GM23248 (cell line): ENCODE measurements at regions not wholly inside any gene's neighbourhood (a gene's known extent, or its start where the extent isn't known, plus 50 kb on each side); places are given as distances from the start of the nearest gene placed in this dataset.
"Not testable (repeated sequence)": the region's sequence is repeated elsewhere in the genome, so short reads cannot be mapped to it uniquely, and the experiment has no call there.

Experiments used
- DNase-seq: peaks from one replicate; pipeline ENCODE4 v3.0.0-alpha.2; 2015
- H2AFZ ChIP-seq: fragments of 200-600 bp; sonication (generic); 2 replicates; pipeline ENCODE4 v1.6.1; 2016; ENCODE audit warnings: antibody characterized with exemption
- H3F3A ChIP-seq: fragments of 200-600 bp; sonication (generic); 2 replicates; pipeline ENCODE4 v1.6.1; 2016; ENCODE audit warnings: mild to moderate bottlenecking, antibody characterized with exemption, mixed run types; ENCODE audit not compliant: insufficient read depth
- H3K27ac ChIP-seq: fragments of 200-600 bp; sonication (generic); 2 replicates; pipeline ENCODE4 v1.5.1; 2016; ENCODE audit warnings: mild to moderate bottlenecking
- H3K27me3 ChIP-seq: fragments of 200-600 bp; sonication (generic); replicated peaks from 2 replicates; pipeline ENCODE4 v1.6.1; 2016; ENCODE audit warnings: mild to moderate bottlenecking; ENCODE audit not compliant: insufficient read depth
- H3K36me3 ChIP-seq: fragments of 200-600 bp; sonication (generic); 2 replicates; pipeline ENCODE4 v1.6.1; 2016; ENCODE audit warnings: low read depth, mild to moderate bottlenecking
- H3K4me1 ChIP-seq: fragments of 200-600 bp; sonication (generic); 2 replicates; pipeline ENCODE4 v1.6.1; 2016; ENCODE audit warnings: mild to moderate bottlenecking; ENCODE audit not compliant: insufficient read depth
- H3K4me2 ChIP-seq: fragments of 200-600 bp; sonication (generic); one replicate; pipeline ENCODE4 v1.6.1; 2016; ENCODE audit warnings: mild to moderate bottlenecking; ENCODE audit not compliant: unreplicated experiment
- H3K4me3 ChIP-seq: fragments of 200-600 bp; sonication (generic); 2 replicates; pipeline ENCODE4 v1.5.1; 2016; ENCODE audit warnings: mild to moderate bottlenecking
- H3K79me2 ChIP-seq: fragments of 200-600 bp; sonication (generic); 2 replicates; pipeline ENCODE4 v1.6.1; 2016; ENCODE audit warnings: mild to moderate bottlenecking; ENCODE audit not compliant: insufficient read depth
- H3K9ac ChIP-seq: fragments of 200-600 bp; sonication (generic); 2 replicates; pipeline ENCODE4 v1.6.1; 2016; ENCODE audit warnings: mild to moderate bottlenecking
- H3K9me2 ChIP-seq: fragments of 200-600 bp; sonication (generic); 2 replicates; pipeline ENCODE4 v1.6.1; 2016; ENCODE audit warnings: mixed run types, mild to moderate bottlenecking, moderate library complexity; ENCODE audit not compliant: insufficient read depth
- H3K9me3 ChIP-seq: fragments of 200-600 bp; sonication (generic); one replicate; pipeline ENCODE4 v1.6.1; 2017; ENCODE audit warnings: low read depth
- H4K20me1 ChIP-seq: fragments of 200-600 bp; sonication (generic); 2 replicates; pipeline ENCODE4 v1.6.0; 2016; ENCODE audit not compliant: insufficient read depth
- EZH2 ChIP-seq: fragments of 200-600 bp; sonication (generic); IDR thresholded peaks from 2 replicates; pipeline ENCODE4 v1.6.1; 2018; ENCODE audit warnings: antibody characterized with exemption, mild to moderate bottlenecking; ENCODE audit not compliant: insufficient read depth, poor library complexity, severe bottlenecking
- EZH2phosphoT487 ChIP-seq: fragments of 200-600 bp; sonication (generic); IDR thresholded peaks from 2 replicates; pipeline ENCODE4 v1.6.1; 2018; ENCODE audit warnings: antibody characterized with exemption, moderate library complexity, mild to moderate bottlenecking, low read depth; ENCODE audit not compliant: insufficient read depth
- WGBS, 2 experiments: methylation state at CpG; one replicate each; pipeline ENCODE4 v1.1.6; 2015 to 2017; ENCODE audit warnings: low lambda C conversion rate in 2 of 2, low coverage in 1 of 2; ENCODE audit errors: missing lambda C conversion rate in 2 of 2; 5-methylcytosine and 5-hydroxymethylcytosine counted together
- in situ Hi-C: fragments of 300-500 bp; cut with MboI; formaldehyde crosslinking; loops from 2 replicates; pipeline ENCODE4 v1.15.0; 2020

DNA sequence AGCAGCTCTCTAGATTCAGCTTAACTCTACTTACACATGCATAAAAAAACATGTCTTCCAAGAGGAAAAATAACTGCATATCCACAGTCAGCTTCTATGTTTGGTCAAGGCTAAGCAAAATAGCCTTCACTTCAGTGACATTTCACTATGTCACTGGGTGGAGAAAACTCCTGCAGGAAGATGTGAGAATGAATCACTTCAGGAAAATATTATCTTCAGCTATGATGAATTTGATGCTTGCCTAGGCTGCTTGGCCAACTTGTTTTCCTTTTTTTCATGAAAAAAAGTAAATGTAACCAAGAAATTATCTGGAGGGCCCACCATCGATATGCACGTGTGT is 143.0 kb upstream of the ZNF608 start:
- TF ChIP-seq EZH2phosphoT487: no peak

GRCh38 chr5:124889850-124890249 is 143.4 kb upstream of the ZNF608 start:
- Histone ChIP-seq H3K9me3 (no peaks in the 10 kb centered on the region), H4K20me1 (no peaks in the 10 kb centered on the region), H3K4me3 (no peak overlapping the region), H3K27me3 (no peaks in the 10 kb centered on the region), H3K9me2 (no peaks in the 10 kb centered on the region), H3K4me2 (no peak overlapping the region), H3K27ac (no peak overlapping the region), H2AFZ (no peak overlapping the region), H3K9ac (no peak overlapping the region), H3K36me3 (no peaks in the 10 kb centered on the region), H3K79me2 (no peaks in the 10 kb centered on the region), H3K4me1 (0 out of 2 replicates have a peak, but pooled peaks cover 4% of the 10 kb centered on the region), H3F3A (no peaks in the 10 kb centered on the region)
- in situ Hi-C loops: no loop called here
- 69 to 76% methylated on average over 5 of the region's 5 CpGs for WGBS, 2 experiments
- no peak for DNase-seq
- TF ChIP-seq EZH2 (no peak), EZH2phosphoT487 (no peak)

More for the DNA sequence above, 143.0 kb upstream of the ZNF608 start:
- no peaks in the 10 kb centered on the region for H4K20me1 ChIP-seq
- no peaks in the 10 kb centered on the region for H3K9me3 ChIP-seq
- H3K9me2 ChIP-seq: no peaks in the 10 kb centered on the region
- no peak overlapping the region for H3K9ac ChIP-seq
- no peaks in the 10 kb centered on the region for H3K79me2 ChIP-seq
- WGBS, 2 experiments: 73 to 74% methylated on average over 2 of the region's 2 CpGs
- H3F3A ChIP-seq: no peaks in the 10 kb centered on the region
- H2AFZ ChIP-seq: no peak overlapping the region
- 0 out of 2 replicates have a peak, but pooled peaks cover 4% of the 10 kb centered on the region for H3K4me1 ChIP-seq
- H3K27ac ChIP-seq: no peak overlapping the region
- no peak overlapping the region for H3K4me3 ChIP-seq
- no peak overlapping the region for H3K4me2 ChIP-seq
- H3K27me3 ChIP-seq: no peaks in the 10 kb centered on the region
- DNase-seq: peak; percentile 35
- in situ Hi-C loops: no loop called here
- no peaks in the 10 kb centered on the region for H3K36me3 ChIP-seq

DNA sequence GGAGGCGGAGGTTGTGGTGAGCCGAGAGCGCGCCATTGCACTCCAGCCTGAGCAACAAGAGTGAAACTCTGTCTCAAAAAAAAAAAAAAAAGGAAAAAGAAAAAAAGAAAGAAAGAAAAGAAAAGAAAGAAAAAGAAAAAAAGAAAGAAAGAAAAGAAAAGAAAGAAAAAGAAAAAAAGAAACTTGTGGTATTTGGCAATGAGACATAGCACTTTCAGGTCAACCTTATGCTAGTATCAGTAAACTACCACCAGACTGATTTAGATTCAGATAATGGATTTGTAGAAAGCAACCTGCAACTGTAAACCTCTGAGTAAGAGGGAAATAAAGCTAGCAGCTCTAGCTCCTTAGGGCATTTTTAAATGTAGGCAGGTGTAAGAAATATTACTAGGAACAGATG is 144.0 kb upstream of the ZNF608 start:
- H4K20me1 ChIP-seq, H3F3A ChIP-seq, H3K9ac ChIP-seq, H3K9me2 ChIP-seq, H2AFZ ChIP-seq, H3K27me3 ChIP-seq, H3K4me2 ChIP-seq, H3K4me3 ChIP-seq, H3K79me2 ChIP-seq, DNase-seq, in situ Hi-C loops, H3K27ac ChIP-seq, H3K36me3 ChIP-seq, H3K9me3 ChIP-seq, H3K4me1 ChIP-seq: not testable (repeated sequence)
- WGBS, 2 experiments: 87 to 100% methylated on average over 4 of the region's 4 CpGs

DNA sequence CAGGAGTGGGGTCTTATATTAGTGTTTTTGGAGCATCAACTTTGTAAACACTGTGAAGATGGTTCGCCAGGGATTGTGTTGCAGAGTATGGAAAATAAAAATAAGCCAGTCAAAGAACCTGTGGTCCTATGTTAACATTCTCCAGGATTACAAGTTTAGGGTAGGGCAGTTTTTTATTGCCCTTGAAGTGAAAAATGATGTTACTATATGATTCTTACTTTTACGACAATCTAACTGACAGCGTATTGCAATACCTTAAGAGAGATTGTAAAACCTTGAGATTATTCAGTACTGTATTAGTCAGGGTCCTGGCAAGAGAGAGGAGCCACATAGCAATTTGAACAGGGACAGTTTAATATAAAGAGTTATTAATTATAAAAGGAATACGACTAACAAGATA is 144.7 kb upstream of the ZNF608 start:
- H3K9me3 ChIP-seq: no peaks in the 10 kb centered on the region
- no peak overlapping the region for H3K4me3 ChIP-seq
- no peaks in the 10 kb centered on the region for H3K27me3 ChIP-seq
- no peak overlapping the region for H3K27ac ChIP-seq
- WGBS, 2 experiments: 89 to 92% methylated on average over 4 of the region's 4 CpGs
- no peaks in the 10 kb centered on the region for H3K79me2 ChIP-seq
- H3F3A ChIP-seq: no peaks in the 10 kb centered on the region
- H3K4me1 ChIP-seq: 0 out of 2 replicates have a peak, but pooled peaks cover 4% of the 10 kb centered on the region
- no peak overlapping the region for H2AFZ ChIP-seq
- no peaks in the 10 kb centered on the region for H4K20me1 ChIP-seq
- H3K4me2 ChIP-seq: no peak overlapping the region
- no peak overlapping the region for H3K9ac ChIP-seq
- no peaks in the 10 kb centered on the region for H3K36me3 ChIP-seq
- H3K9me2 ChIP-seq: no peaks in the 10 kb centered on the region
- no peak for DNase-seq
- in situ Hi-C loops: no loop called here
- TF ChIP-seq EZH2 (no peak), EZH2phosphoT487 (no peak)

DNA sequence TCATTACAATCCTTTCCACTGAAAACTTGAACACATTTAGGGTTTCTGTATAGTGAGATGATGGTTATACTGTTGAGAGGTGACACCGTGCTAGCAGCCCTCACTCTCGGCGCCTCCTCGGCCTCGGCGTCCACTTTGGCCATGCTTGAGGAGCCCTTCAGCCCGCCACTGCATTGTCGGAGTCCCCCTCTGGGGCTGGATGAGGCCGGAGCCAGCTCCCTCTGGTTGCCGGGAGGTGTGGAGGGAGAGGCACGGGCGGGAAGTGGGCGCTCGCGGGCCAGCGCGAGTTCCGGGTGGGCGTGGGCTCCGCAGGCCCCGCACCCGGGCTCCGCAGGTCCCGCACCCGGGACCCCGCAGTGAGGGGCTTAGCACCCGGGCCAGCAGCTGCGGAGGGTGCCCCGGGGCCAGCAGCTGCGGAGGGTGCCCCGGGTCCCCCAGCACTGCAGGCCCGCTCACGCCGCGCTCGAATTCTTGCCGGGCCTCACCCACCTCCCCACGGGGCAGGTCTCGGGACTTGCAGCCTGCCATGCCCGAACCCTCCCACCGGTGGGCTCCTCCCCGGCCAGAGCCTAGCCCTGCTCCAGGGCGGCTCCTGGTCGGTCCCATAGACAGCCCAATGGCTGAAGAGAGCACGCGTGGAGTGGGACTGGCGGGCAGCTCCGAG is 145.9 kb upstream of the ZNF608 start:
- H3K4me2 ChIP-seq: no peak overlapping the region
- 0 out of 2 replicates have a peak, but pooled peaks cover 4% of the 10 kb centered on the region for H3K4me1 ChIP-seq
- TF ChIP-seq EZH2phosphoT487 (no peak), EZH2 (no peak)
- H3K36me3 ChIP-seq: no peaks in the 10 kb centered on the region
- H3K9me3 ChIP-seq: no peaks in the 10 kb centered on the region
- H3K79me2 ChIP-seq: no peaks in the 10 kb centered on the region
- H3K9ac ChIP-seq: no peak overlapping the region
- H3K27me3 ChIP-seq: no peaks in the 10 kb centered on the region
- DNase-seq: no peak
- H3K27ac ChIP-seq: no peak overlapping the region
- WGBS, 2 experiments: 93% methylated on average over 17 to 34 of the region's 48 CpGs
- no peaks in the 10 kb centered on the region for H3F3A ChIP-seq
- no peaks in the 10 kb centered on the region for H4K20me1 ChIP-seq
- H3K9me2 ChIP-seq: no peaks in the 10 kb centered on the region
- no peak overlapping the region for H3K4me3 ChIP-seq
- in situ Hi-C loops: no loop called here
- H2AFZ ChIP-seq: no peak overlapping the region
